OCI-LY7 (cell line): ENCODE measurements at regions not wholly inside any gene's neighbourhood (a gene's known extent, or its start where the extent isn't known, plus 50 kb on each side); places are given as distances from the start of the nearest gene placed in this dataset.

Source experiments
- BruUV-seq: library from RNA; stranded (reverse); fragments of 400-500 nt; replicated peaks from 2 replicates; lab custom pipeline; 2021; lab: Mats Ljungman, UMichigan
- CTCF ChIA-PET: fragments of 300-600 bp; sonication (Branson Sonifier 250); formaldehyde crosslinking; loops from one replicate; lab custom pipeline; 2022; ENCODE audit warnings: antibody characterized with exemption; ENCODE audit not compliant: unreplicated experiment; lab: Charles Lee
- POLR2A ChIA-PET: fragments of 300-600 bp; sonication (Branson Sonifier 250); formaldehyde crosslinking; loops from one replicate; lab custom pipeline; 2022; ENCODE audit warnings: antibody characterized with exemption; lab: Charles Lee
- DNase-seq: peaks from one replicate; pipeline ENCODE4 v3.0.0-alpha.2; 2015; ENCODE audit warnings: low spot score
- H2AFZ ChIP-seq: fragments of 200-600 bp; sonication (generic), shearing (Covaris generic); 2 replicates; pipeline ENCODE4 v1.6.1; 2014; ENCODE audit warnings: mild to moderate bottlenecking, antibody characterized with exemption, low read length, moderate library complexity
- H3K27ac ChIP-seq: fragments of 200-600 bp; sonication (generic); 2 replicates; pipeline ENCODE4 v1.5.1; 2014; ENCODE audit warnings: mixed run types, low read depth, mild to moderate bottlenecking, moderate library complexity, low read length, inconsistent platforms; ENCODE audit not compliant: poor library complexity, severe bottlenecking
- H3K36me3 ChIP-seq: fragments of 200-600 bp; sonication (generic); 2 replicates; pipeline ENCODE4 v1.6.1; 2014; ENCODE audit warnings: mild to moderate bottlenecking, antibody characterized with exemption, low read length, moderate library complexity, mixed read lengths; ENCODE audit not compliant: insufficient read depth
- H3K4me1 ChIP-seq: fragments of 200-600 bp; sonication (generic); 2 replicates; pipeline ENCODE4 v1.5.1; 2014; ENCODE audit warnings: mild to moderate bottlenecking, low read length; ENCODE audit not compliant: insufficient read depth, poor library complexity, severe bottlenecking
- H3K4me2 ChIP-seq: fragments of 200-600 bp; sonication (generic); 2 replicates; pipeline ENCODE4 v1.6.1; 2014; ENCODE audit warnings: mild to moderate bottlenecking, low read length
- H3K4me3 ChIP-seq: fragments of 200-600 bp; sonication (generic); 2 replicates; pipeline ENCODE4 v1.5.1; 2014; ENCODE audit warnings: mild to moderate bottlenecking, low read depth, low read length; ENCODE audit not compliant: poor library complexity, severe bottlenecking
- H3K79me2 ChIP-seq: fragments of 200-600 bp; sonication (generic); 2 replicates; pipeline ENCODE4 v1.6.1; 2016; ENCODE audit warnings: low read depth, mild to moderate bottlenecking, low read length, moderate library complexity, mixed read lengths; ENCODE audit not compliant: insufficient read depth
- H3K9me2 ChIP-seq: fragments of 200-600 bp; sonication (generic); 2 replicates; pipeline ENCODE4 v1.6.1; 2016; ENCODE audit warnings: mild to moderate bottlenecking, low read length, mixed read lengths; ENCODE audit not compliant: insufficient read depth
- H3K9me3 ChIP-seq: fragments of 200-600 bp; sonication (generic); 2 replicates; pipeline ENCODE4 v1.6.1; 2014; ENCODE audit warnings: mild to moderate bottlenecking, mixed run types, low read length, mixed read lengths
- H4K20me1 ChIP-seq: fragments of 200-600 bp; sonication (generic); 2 replicates; pipeline ENCODE4 v1.6.1; 2014; ENCODE audit warnings: mild to moderate bottlenecking, antibody characterized with exemption, low read length, moderate library complexity, mixed read lengths; ENCODE audit not compliant: insufficient read depth
- CTCF ChIP-seq: fragments of 200-600 bp; sonication (generic); conservative IDR thresholded peaks from 2 replicates; pipeline ENCODE4 v1.5.1; 2014; ENCODE audit warnings: mild to moderate bottlenecking, antibody characterized with exemption, low read length, moderate library complexity, mixed read lengths
- EZH2phosphoT487 ChIP-seq: fragments of 200-600 bp; sonication (generic); IDR thresholded peaks from 2 replicates; pipeline ENCODE4 v1.6.1; 2018; ENCODE audit warnings: low read depth, borderline replicate concordance, mild to moderate bottlenecking, mixed run types, antibody characterized with exemption, low read length, moderate library complexity, mixed read lengths
- intact Hi-C: fragments of 100-400 bp; cut with micrococcal nuclease; formaldehyde crosslinking; loops from one replicate; pipeline ENCODE4 v1.10.0; 2022; ENCODE audit not compliant: unreplicated experiment

GRCh38 chr6:150723345-150723658 is 123.6 kb downstream of the PLEKHG1 start:
- H3K4me1 ChIP-seq = peaks cover 66% of the 10 kb centered on the region
- H3K79me2 ChIP-seq = no peaks in the 10 kb centered on the region
- H3K4me3 ChIP-seq = peak overlapping the region; percentile 7
- intact Hi-C loops = loop anchor here (5.0 kb wide), 1 partner anchor 101 kb away; no protein-coding TSS in a partner anchor
- peak overlapping the region; percentile 30; the same call in 1 of the 2 replicates for H2AFZ ChIP-seq
- no peaks in the 10 kb centered on the region for H4K20me1 ChIP-seq
- no peaks in the 10 kb centered on the region; the same call in 1 of the 2 replicates for H3K36me3 ChIP-seq
- no TSS peak for BruUV-seq
- POLR2A ChIA-PET = interaction anchor here (0.7 to 1.2 kb wide), 5 partner anchors 22 to 140 kb away, joined by 3 to 6 read pairs (median 5); no protein-coding TSS in a partner anchor
- TF ChIP-seq EZH2phosphoT487 (no peak), CTCF (no peak)
- no peak for DNase-seq
- peak overlapping the region; percentile 56 for H3K4me2 ChIP-seq
- H3K27ac ChIP-seq = no peak overlapping the region
- H3K9me2 ChIP-seq = no peaks in the 10 kb centered on the region
- CTCF ChIA-PET = no interaction called here
- no peaks in the 10 kb centered on the region for H3K9me3 ChIP-seq

GRCh38 chr6:150723857-150724256 is 124.2 kb downstream of the PLEKHG1 start:
- BruUV-seq = no TSS peak
- Histone ChIP-seq H3K4me1 (peaks cover 66% of the 10 kb centered on the region), H2AFZ (peak overlapping the region; percentile 30; the same call in 1 of the 2 replicates), H3K9me2 (no peaks in the 10 kb centered on the region), H4K20me1 (no peaks in the 10 kb centered on the region), H3K79me2 (no peaks in the 10 kb centered on the region), H3K4me3 (no peak overlapping the region), H3K27ac (no peak overlapping the region), H3K4me2 (peak overlapping the region; percentile 56), H3K9me3 (no peaks in the 10 kb centered on the region), H3K36me3 (no peaks in the 10 kb centered on the region; the same call in 1 of the 2 replicates)
- ChIA-PET CTCF (no interaction called here), POLR2A (interaction anchor here (0.7 to 1.2 kb wide), 6 partner anchors 17 to 1948 kb away, joined by 3 to 7 read pairs (median 4); no protein-coding TSS in a partner anchor)
- intact Hi-C loops = loop anchor here (5.0 kb wide), 1 partner anchor 102 kb away; no protein-coding TSS in a partner anchor
- DNase-seq = no peak
- TF ChIP-seq EZH2phosphoT487 (no peak), CTCF (no peak)

- intact Hi-C loops = no loop called here
- no peak overlapping the region for H3K4me3 ChIP-seq
- H3K36me3 ChIP-seq = no peaks in the 10 kb centered on the region; the same call in 1 of the 2 replicates
- no peaks in the 10 kb centered on the region for H4K20me1 ChIP-seq
- ChIA-PET POLR2A (interaction anchor here (0.5 to 1.4 kb wide), 9 partner anchors 8 to 480 kb away, joined by 3 to 5 read pairs (median 3); no protein-coding TSS in a partner anchor), CTCF (no interaction called here)
- no peaks in the 10 kb centered on the region for H3K79me2 ChIP-seq
- no peaks in the 10 kb centered on the region for H3K9me2 ChIP-seq
- no peak overlapping the region for H2AFZ ChIP-seq
- peaks cover 53% of the 10 kb centered on the region for H3K4me1 ChIP-seq
- TF ChIP-seq EZH2phosphoT487 (no peak), CTCF (no peak)
- no peak for DNase-seq
- H3K27ac ChIP-seq = no peak overlapping the region
- no peak overlapping the region for H3K4me2 ChIP-seq
- no TSS peak for BruUV-seq
- no peaks in the 10 kb centered on the region for H3K9me3 ChIP-seq
Measured at GRCh38 chr6:150725795-150726194, 126.1 kb downstream of the PLEKHG1 start.
